Upper lobe of right lung (tissue), 1 donor: ENCODE measurements at regions not wholly inside any gene's neighbourhood (a gene's known extent, or its start where the extent isn't known, plus 50 kb on each side); places are given as distances from the start of the nearest gene placed in this dataset.

ENCODE experiments used
- ATAC-seq: fragments of 200-7000 bp; cut with Tn5 transposase; one replicate; pipeline ENCODE4 v1.9.1; 2020; ENCODE audit warnings: mild to moderate bottlenecking, moderate library complexity
- DNase-seq: peaks from one replicate; pipeline ENCODE4 v3.0.0-alpha.2; 2020
- H3K27ac ChIP-seq: fragments of 200-600 bp; one replicate; pipeline ENCODE4 v1.8.0; 2022
- H3K27me3 ChIP-seq: fragments of 200-600 bp; one replicate; pipeline ENCODE4 v1.8.0; 2022; ENCODE audit warnings: mild to moderate bottlenecking
- H3K36me3 ChIP-seq: fragments of 200-600 bp; one replicate; pipeline ENCODE4 v1.8.0; 2022
- H3K4me1 ChIP-seq: fragments of 200-600 bp; one replicate; pipeline ENCODE4 v1.8.0; 2022
- H3K4me3 ChIP-seq: fragments of 200-600 bp; one replicate; pipeline ENCODE4 v1.8.0; 2022; ENCODE audit warnings: mild to moderate bottlenecking
- H3K9me3 ChIP-seq: fragments of 200-600 bp; one replicate; pipeline ENCODE4 v1.8.0; 2022
- intact Hi-C: fragments of 100-400 bp; cut with DNase I; formaldehyde crosslinking; loops from one replicate; pipeline ENCODE4 v1.11.0; 2022
- TF ChIP-seq, protein P1 (sequence below): fragments of 200-600 bp; IDR thresholded peaks from one replicate; pipeline ENCODE4 v1.8.0; 2022; ENCODE audit warnings: antibody characterized with exemption
- donor health status: DM: no; HTN: yes; CAD: no; lungs with severe emphysema.

DNA sequence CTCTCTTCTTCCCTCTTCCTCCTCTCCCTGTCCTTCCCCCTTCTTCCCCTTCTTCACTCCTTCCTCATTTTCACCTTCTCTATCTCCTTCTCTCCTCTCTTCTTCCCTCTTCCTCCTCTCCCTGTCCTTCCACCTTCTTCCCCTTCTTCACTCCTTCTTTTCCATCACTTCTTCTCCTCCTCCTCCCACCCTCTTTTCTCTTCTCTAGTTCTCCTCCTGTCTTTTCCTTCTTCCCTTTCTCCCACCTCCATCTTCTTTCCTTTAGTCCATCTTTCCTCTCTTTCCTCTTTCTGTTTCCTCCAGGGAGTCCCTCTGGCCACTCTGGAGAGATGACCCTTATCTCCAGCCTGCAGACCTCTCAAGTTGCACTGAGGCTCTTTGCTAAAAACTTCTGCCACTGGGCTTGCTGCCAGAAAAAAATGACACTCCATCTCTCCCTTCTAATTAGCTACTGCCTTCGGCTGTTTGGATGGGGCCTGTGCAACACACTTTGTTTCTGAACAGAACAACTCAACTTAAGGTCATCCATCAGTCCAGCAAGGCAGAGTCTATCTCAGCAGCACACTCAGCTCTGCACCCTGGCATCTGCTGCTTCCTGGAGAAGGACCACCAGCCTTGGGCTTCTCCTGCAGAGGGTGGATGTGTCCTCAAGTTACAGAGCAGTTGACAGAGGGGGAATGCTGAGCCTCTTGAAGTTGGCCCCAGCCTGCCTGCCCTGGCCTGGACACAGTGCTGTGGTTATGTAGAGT, 538.8 kb downstream of the MATN1 start:
- ATAC-seq (no peak), DNase-seq (no peak)
- no peaks in the 10 kb centered on the region for H3K9me3 ChIP-seq
- H3K36me3 ChIP-seq: no peaks in the 10 kb centered on the region
- H3K4me1 ChIP-seq: no peaks in the 10 kb centered on the region
- intact Hi-C loops: no loop called here
- no peak overlapping the region for H3K27ac ChIP-seq
- TF ChIP-seq, protein P1, sequence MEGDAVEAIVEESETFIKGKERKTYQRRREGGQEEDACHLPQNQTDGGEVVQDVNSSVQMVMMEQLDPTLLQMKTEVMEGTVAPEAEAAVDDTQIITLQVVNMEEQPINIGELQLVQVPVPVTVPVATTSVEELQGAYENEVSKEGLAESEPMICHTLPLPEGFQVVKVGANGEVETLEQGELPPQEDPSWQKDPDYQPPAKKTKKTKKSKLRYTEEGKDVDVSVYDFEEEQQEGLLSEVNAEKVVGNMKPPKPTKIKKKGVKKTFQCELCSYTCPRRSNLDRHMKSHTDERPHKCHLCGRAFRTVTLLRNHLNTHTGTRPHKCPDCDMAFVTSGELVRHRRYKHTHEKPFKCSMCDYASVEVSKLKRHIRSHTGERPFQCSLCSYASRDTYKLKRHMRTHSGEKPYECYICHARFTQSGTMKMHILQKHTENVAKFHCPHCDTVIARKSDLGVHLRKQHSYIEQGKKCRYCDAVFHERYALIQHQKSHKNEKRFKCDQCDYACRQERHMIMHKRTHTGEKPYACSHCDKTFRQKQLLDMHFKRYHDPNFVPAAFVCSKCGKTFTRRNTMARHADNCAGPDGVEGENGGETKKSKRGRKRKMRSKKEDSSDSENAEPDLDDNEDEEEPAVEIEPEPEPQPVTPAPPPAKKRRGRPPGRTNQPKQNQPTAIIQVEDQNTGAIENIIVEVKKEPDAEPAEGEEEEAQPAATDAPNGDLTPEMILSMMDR: no peak
- no peaks in the 10 kb centered on the region for H3K27me3 ChIP-seq
- no peak overlapping the region for H3K4me3 ChIP-seq

DNA sequence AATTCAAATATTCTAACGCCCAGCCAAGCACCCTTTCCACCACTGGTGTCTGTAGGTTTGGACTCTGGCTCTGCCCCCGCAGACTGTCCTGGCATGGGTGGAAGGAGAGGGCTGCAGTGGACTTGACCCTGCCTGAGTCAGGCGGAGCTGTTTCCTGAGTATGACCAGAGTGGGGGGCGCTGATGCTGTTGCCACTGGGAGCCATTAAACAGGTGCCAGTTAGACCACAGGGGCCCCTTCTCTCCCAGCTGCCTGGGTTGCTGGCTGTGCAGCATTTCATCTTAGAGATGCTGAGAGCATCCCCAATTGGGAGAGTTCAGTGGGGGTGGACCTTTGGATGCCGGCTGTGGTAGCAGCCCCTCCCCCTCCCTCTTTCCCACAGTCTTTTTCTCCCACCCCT, 539.5 kb downstream of the MATN1 start:
- Histone ChIP-seq H3K9me3 (no peaks in the 10 kb centered on the region), H3K4me3 (no peak overlapping the region), H3K4me1 (no peaks in the 10 kb centered on the region), H3K27ac (no peak overlapping the region), H3K36me3 (no peaks in the 10 kb centered on the region), H3K27me3 (no peaks in the 10 kb centered on the region)
- DNase-seq: no peak
- TF ChIP-seq, protein P1: no peak
- ATAC-seq: no peak
- intact Hi-C loops: no loop called here

DNA sequence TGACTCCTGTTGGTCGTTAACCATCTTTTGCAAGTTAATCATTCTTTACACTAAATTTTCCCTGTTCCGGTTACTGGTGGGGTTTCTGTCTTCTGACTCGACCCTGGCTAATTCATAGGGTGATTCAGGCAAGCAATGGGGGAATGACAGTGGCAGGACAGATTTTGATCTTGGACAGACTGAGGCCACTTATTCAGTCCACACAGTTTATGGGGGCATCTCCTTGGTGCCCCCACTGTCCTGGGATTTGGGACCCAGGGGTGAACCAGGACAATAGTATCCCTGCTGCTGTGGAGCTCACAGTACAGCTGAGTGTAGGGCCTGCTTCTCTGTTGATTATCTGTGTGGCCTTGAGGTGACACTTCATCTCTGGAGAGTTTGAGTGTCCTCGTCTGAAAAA, 540.4 kb downstream of the MATN1 start:
- H3K9me3 ChIP-seq: no peaks in the 10 kb centered on the region
- no peaks in the 10 kb centered on the region for H3K27me3 ChIP-seq
- H3K4me3 ChIP-seq: no peak overlapping the region
- no peak overlapping the region for H3K27ac ChIP-seq
- no peak for DNase-seq
- H3K4me1 ChIP-seq: no peaks in the 10 kb centered on the region
- TF ChIP-seq, protein P1: no peak
- intact Hi-C loops: no loop called here
- no peak for ATAC-seq
- no peaks in the 10 kb centered on the region for H3K36me3 ChIP-seq

DNA sequence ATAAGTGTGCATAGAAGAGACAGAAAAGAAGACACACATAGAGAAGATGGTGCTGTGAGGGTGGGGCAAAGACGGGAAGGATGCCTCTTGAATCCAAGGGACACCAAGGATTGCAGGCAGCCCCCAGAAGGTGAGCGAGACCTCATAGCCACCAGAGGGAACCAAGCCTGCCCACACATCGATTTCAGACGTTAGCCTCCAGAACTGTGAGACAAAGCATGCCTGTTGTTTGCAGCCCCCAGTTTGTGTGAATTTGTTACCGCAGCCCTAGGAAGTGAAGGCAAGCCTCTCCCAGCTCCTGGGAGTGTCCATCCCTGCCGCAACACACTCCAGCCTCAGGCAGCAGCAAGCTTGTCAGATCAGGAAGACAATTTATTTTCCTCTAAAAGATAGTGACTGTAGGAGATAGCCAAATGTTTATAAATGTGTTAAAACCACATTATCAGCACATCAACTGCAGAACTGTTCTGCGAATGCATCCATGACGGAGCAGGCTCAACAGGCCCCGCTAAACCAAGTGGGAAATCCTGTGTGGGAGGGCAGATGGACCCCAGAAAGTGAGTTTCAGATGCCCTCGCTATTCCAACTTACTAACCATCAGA, 543.3 kb downstream of the MATN1 start:
- no peaks in the 10 kb centered on the region for H3K9me3 ChIP-seq
- TF ChIP-seq, protein P1: no peak
- H3K27me3 ChIP-seq: no peaks in the 10 kb centered on the region
- H3K36me3 ChIP-seq: no peaks in the 10 kb centered on the region
- DNase-seq (no peak), ATAC-seq (no peak)
- H3K4me1 ChIP-seq: no peaks in the 10 kb centered on the region
- intact Hi-C loops: no loop called here
- H3K27ac ChIP-seq: no peak overlapping the region
- H3K4me3 ChIP-seq: no peak overlapping the region

DNA sequence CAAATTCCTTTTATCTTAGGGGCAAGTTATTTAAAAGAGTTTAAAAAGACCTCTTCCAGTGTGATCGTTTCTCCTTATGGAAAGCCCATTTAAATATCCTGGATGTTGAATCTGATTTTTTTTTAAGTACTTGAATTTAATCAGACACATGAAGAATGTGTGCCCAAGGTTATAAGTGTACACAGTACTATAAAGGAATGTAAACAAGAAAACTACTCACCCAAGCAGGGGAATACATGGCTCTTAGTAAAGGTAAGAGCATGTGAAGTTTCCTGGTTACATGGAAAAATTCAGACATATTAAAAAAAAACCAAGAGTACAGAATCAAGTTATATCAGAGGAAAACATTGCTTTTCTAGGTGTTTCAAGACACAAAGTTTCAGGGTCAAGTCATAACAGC, 546.9 kb downstream of the MATN1 start:
- H3K9me3 ChIP-seq: no peaks in the 10 kb centered on the region
- intact Hi-C loops: no loop called here
- TF ChIP-seq, protein P1: no peak
- DNase-seq: no peak
- H3K4me1 ChIP-seq: no peaks in the 10 kb centered on the region
- ATAC-seq: peak; percentile 55
- H3K27ac ChIP-seq: no peak overlapping the region
- no peaks in the 10 kb centered on the region for H3K36me3 ChIP-seq
- no peak overlapping the region for H3K4me3 ChIP-seq
- H3K27me3 ChIP-seq: no peaks in the 10 kb centered on the region
